Endothelial cell of umbilical vein (primary cell): ENCODE measurements at regions not wholly inside any gene's neighbourhood (a gene's known extent, or its start where the extent isn't known, plus 50 kb on each side); places are given as distances from the start of the nearest gene placed in this dataset.

Experiments
- BruUV-seq: library from RNA; stranded (reverse); fragments of 400-500 nt; replicated peaks from 2 replicates; lab custom pipeline; 2021; lab: Mats Ljungman, UMichigan
- CTCF ChIA-PET: fragments of 300-600, 350-600 bp; sonication (Branson Sonifier 250); formaldehyde crosslinking; loops from one replicate; lab custom pipeline; 2021; ENCODE audit warnings: antibody characterized with exemption, inconsistent platforms; lab: Charles Lee
- POLR2A ChIA-PET: fragments of 300-600, 350-600 bp; sonication (Branson Sonifier 250); formaldehyde crosslinking; loops from one replicate; lab custom pipeline; 2021; ENCODE audit warnings: antibody characterized with exemption, inconsistent platforms; lab: Charles Lee
- DNase-seq: peaks from one replicate; pipeline ENCODE4 v3.0.0-alpha.2; 2011; ENCODE audit warnings: low read depth, low spot score
- FAIRE-seq: peaks from 2 replicates; lab custom pipeline; 2011; peaks lifted over from hg19 to GRCh38; lab: Jason Lieb, UNC
- H2AFZ ChIP-seq: 2 replicates; pipeline ENCODE4 v1.6.0; 2012; ENCODE audit warnings: low read depth, low read length, control low read depth, inconsistent platforms
- H3K27ac ChIP-seq: 2 replicates; pipeline ENCODE4 v1.5.1; 2011; ENCODE audit warnings: low read depth, mild to moderate bottlenecking, control low read depth, low read length, moderate library complexity; ENCODE audit not compliant: insufficient read depth
- H3K27me3 ChIP-seq, 2 experiments: 2 replicates each; pipeline versions ENCODE4 v1.6.0 to v1.6.1; 2011; ENCODE audit warnings: low read length in 2 of 2, mixed read lengths in 1 of 2; ENCODE audit not compliant: control insufficient read depth in 2 of 2, insufficient read depth in 2 of 2
- H3K36me3 ChIP-seq, 2 experiments: 2 replicates in 1 of 2; 3 replicates in 1 of 2; pipeline ENCODE4 v1.5.1; 2011; ENCODE audit warnings: low read length in 2 of 2, mild to moderate bottlenecking in 1 of 2, moderate library complexity in 1 of 2; ENCODE audit not compliant: control insufficient read depth in 2 of 2, insufficient read depth in 2 of 2; ENCODE audit errors: extremely low read depth in 1 of 2
- H3K4me1 ChIP-seq: 3 replicates; pipeline ENCODE4 v1.5.1; 2011; ENCODE audit warnings: mild to moderate bottlenecking, low read length; ENCODE audit not compliant: control insufficient read depth, insufficient read depth; ENCODE audit errors: extremely low read depth
- H3K4me2 ChIP-seq: 2 replicates; pipeline ENCODE4 v1.6.1; 2011; ENCODE audit warnings: low read length, control low read depth, mixed read lengths; ENCODE audit not compliant: insufficient read depth
- H3K4me3 ChIP-seq, 3 experiments: fragments of 200-600 bp in 1 of 3; sonication (generic), shearing (Covaris generic) in 1 of 3; replicated peaks in 1 of 3; 2 replicates each; pipeline ENCODE4 v1.5.1; 2011 to 2016; ENCODE audit warnings: control low read depth in 3 of 3, low read length in 3 of 3, mild to moderate bottlenecking in 2 of 3, inconsistent platforms in 1 of 3, low read depth in 1 of 3, moderate library complexity in 1 of 3; ENCODE audit not compliant: insufficient read depth in 1 of 3
- H3K79me2 ChIP-seq: 2 replicates; pipeline ENCODE4 v1.6.0; 2012; ENCODE audit warnings: low read length, inconsistent platforms; ENCODE audit not compliant: control insufficient read depth, insufficient read depth
- H3K9ac ChIP-seq: replicated peaks from 2 replicates; pipeline ENCODE3; 2011; ENCODE audit warnings: low read length, control low read depth; ENCODE audit not compliant: insufficient read depth; ENCODE audit errors: extremely low read depth
- H3K9me1 ChIP-seq: replicated peaks from 3 replicates; pipeline ENCODE4 v1.6.0; 2011; ENCODE audit warnings: mild to moderate bottlenecking, low read length; ENCODE audit not compliant: control insufficient read depth, insufficient read depth; ENCODE audit errors: extremely low read depth
- H3K9me3 ChIP-seq: replicated peaks from 2 replicates; pipeline ENCODE4 v1.5.1; 2012; ENCODE audit warnings: low read length, inconsistent platforms; ENCODE audit not compliant: control insufficient read depth, insufficient read depth
- H4K20me1 ChIP-seq: replicated peaks from 2 replicates; pipeline ENCODE3; 2011; ENCODE audit warnings: mild to moderate bottlenecking, low read length; ENCODE audit not compliant: control insufficient read depth, insufficient read depth; ENCODE audit errors: extremely low read depth
- CTCF ChIP-seq, 2 donors: IDR thresholded peaks; 1 replicate in 1 of 2; 2 replicates in 1 of 2; pipeline ENCODE4 v1.5.1; 2011; ENCODE audit warnings: low read length in 2 of 2, mild to moderate bottlenecking in 2 of 2, moderate library complexity in 2 of 2, control low read depth in 1 of 2, inconsistent platforms in 1 of 2, low read depth in 1 of 2; ENCODE audit not compliant: insufficient read depth in 1 of 2; ENCODE audit errors: extremely low read depth in 1 of 2
- EZH2 ChIP-seq: IDR thresholded peaks from 2 replicates; pipeline ENCODE4 v1.6.1; 2012; ENCODE audit warnings: borderline replicate concordance, low read depth, mild to moderate bottlenecking, moderate library complexity, low read length, inconsistent platforms; ENCODE audit not compliant: severe bottlenecking
- FOS ChIP-seq: IDR thresholded peaks from 2 replicates; pipeline ENCODE4 v1.6.1; 2011; ENCODE audit warnings: mild to moderate bottlenecking, low read length, moderate library complexity, borderline replicate concordance; ENCODE audit not compliant: insufficient read depth
- GATA2 ChIP-seq: IDR thresholded peaks from 2 replicates; pipeline ENCODE4 v1.7.0; 2011; ENCODE audit warnings: low read depth, mild to moderate bottlenecking, moderate library complexity, mixed read lengths, low read length; ENCODE audit not compliant: insufficient read length, insufficient read depth
- JUN ChIP-seq: IDR thresholded peaks from 2 replicates; pipeline ENCODE4 v1.6.1; 2011; ENCODE audit warnings: borderline replicate concordance, low read depth; ENCODE audit not compliant: insufficient read length, insufficient read depth
- MAX ChIP-seq: IDR thresholded peaks from 2 replicates; pipeline ENCODE4 v1.6.1; 2011; ENCODE audit not compliant: insufficient read depth, insufficient read length
- MYC ChIP-seq: IDR thresholded peaks from one replicate; pipeline ENCODE4 v1.6.1; 2011; ENCODE audit warnings: mild to moderate bottlenecking, low read depth, low read length
- POLR2A ChIP-seq: IDR thresholded peaks from 2 replicates; pipeline ENCODE4 v1.6.1; 2012; ENCODE audit warnings: low read depth, mild to moderate bottlenecking, control low read depth, low read length
- POLR2AphosphoS5 ChIP-seq: IDR thresholded peaks from 2 replicates; pipeline ENCODE4 v1.6.1; 2012; ENCODE audit warnings: low read depth, mild to moderate bottlenecking, control low read depth, low read length, moderate library complexity; ENCODE audit not compliant: insufficient read depth
- dilution Hi-C: fragments of 300-500 bp; cut with MboI; formaldehyde crosslinking; loops from one replicate; pipeline ENCODE4 v1.15.0; 2019; ENCODE audit warnings: low sequenced_read_pairs; ENCODE audit not compliant: extremely low pct_ligation_motif_present
- intact Hi-C: fragments of 100-400 bp; cut with micrococcal nuclease; formaldehyde crosslinking; loops from one replicate; pipeline ENCODE4 v1.10.0; 2022

- Histone ChIP-seq H3K36me3 (no peaks in the 10 kb centered on the region), H3K79me2 (no peaks in the 10 kb centered on the region), H3K4me1 (no peaks in the 10 kb centered on the region), H3K9ac (no peak overlapping the region), H4K20me1 (no peaks in the 10 kb centered on the region), H3K27me3 (no peaks in the 10 kb centered on the region), H2AFZ (no peak overlapping the region), H3K4me2 (no peak overlapping the region), H3K9me3 (no peaks in the 10 kb centered on the region), H3K9me1 (no peaks in the 10 kb centered on the region), H3K4me3 (no peak overlapping the region), H3K27ac (no peak overlapping the region)
- DNase-seq: no peak
- dilution Hi-C loops (no loop called here), intact Hi-C loops (no loop called here)
- no TSS peak for BruUV-seq
- CTCF ChIA-PET: no interaction called here
- FAIRE-seq: no peak
- POLR2A ChIA-PET: interaction anchor here (0.6 kb wide), 1 partner anchor 275 kb away, joined by 4 read pairs; no protein-coding TSS in a partner anchor
- TF ChIP-seq GATA2 (no peak), POLR2A (no peak), MYC (no peak), MAX (no peak), FOS (no peak)
Measured at GRCh38 chr21:38077569-38077968, 161.3 kb upstream of the KCNJ6 start.

- no peak overlapping the region for H3K27ac ChIP-seq
- H3K4me2 ChIP-seq: no peak overlapping the region
- no peak overlapping the region for H3K4me3 ChIP-seq
- no peaks in the 10 kb centered on the region for H3K4me1 ChIP-seq
- H3K36me3 ChIP-seq: no peaks in the 10 kb centered on the region
- intact Hi-C loops: no loop called here
- H3K79me2 ChIP-seq: no peaks in the 10 kb centered on the region
- ChIA-PET POLR2A (no interaction called here), CTCF (no interaction called here)
- no peak for TF ChIP-seq CTCF (IDR thresholded peaks at IDR 0.05; ENCODE audit: extremely low read depth in 1 of 2, insufficient read depth in 1 of 2, low read depth in 1 of 2, low read length in 2 of 2)
- TF ChIP-seq MYC: no peak
- no peak for TF ChIP-seq MAX
- TF ChIP-seq FOS: no peak
- TF ChIP-seq GATA2: no peak
- TF ChIP-seq POLR2AphosphoS5: no peak
- TF ChIP-seq JUN: no peak
- no peak for TF ChIP-seq POLR2A
- no peak for TF ChIP-seq EZH2
- H2AFZ ChIP-seq: no peak overlapping the region
- H3K9ac ChIP-seq: no peak overlapping the region
- DNase-seq (no peak), FAIRE-seq (no peak)
- no TSS peak for BruUV-seq
- H3K9me1 ChIP-seq: no peaks in the 10 kb centered on the region
- H4K20me1 ChIP-seq: no peaks in the 10 kb centered on the region
- H3K9me3 ChIP-seq: no peaks in the 10 kb centered on the region
- no peaks in the 10 kb centered on the region for H3K27me3 ChIP-seq
- dilution Hi-C loops: no loop called here
Measured at GRCh38 chr21:38080888-38081287, 164.6 kb upstream of the KCNJ6 start.
